HEK293T (cell line): ENCODE measurements at regions not wholly inside any gene's neighbourhood (a gene's known extent, or its start where the extent isn't known, plus 50 kb on each side); places are given as distances from the start of the nearest gene placed in this dataset.
"Not testable (repeated sequence)": the region's sequence is repeated elsewhere in the genome, so short reads cannot be mapped to it uniquely, and the experiment has no call there.

Source experiments
- CTCF ChIA-PET: fragments of 350-600 bp; formaldehyde crosslinking; extraction: SDS; loops from one replicate; lab custom pipeline; 2021; ENCODE audit warnings: antibody characterized with exemption, inconsistent platforms; lab: Yijun Ruan, JAX
- POLR2A ChIA-PET: fragments of 350-600 bp; formaldehyde crosslinking; extraction: SDS; loops from one replicate; lab custom pipeline; 2020; ENCODE audit warnings: antibody characterized with exemption, inconsistent platforms; lab: Yijun Ruan, JAX
- DNase-seq: peaks from one replicate; pipeline ENCODE4 v3.0.0; 2012; ENCODE audit warnings: mixed read lengths; ENCODE audit errors: extremely low spot score
- ARNT ChIP-seq: fragments of 450-650 bp; IDR thresholded peaks from 2 replicates; pipeline ENCODE4 v1.6.1; 2017; ENCODE audit warnings: mild to moderate bottlenecking
- BHLHE40 ChIP-seq: fragments of 450-650 bp; IDR thresholded peaks from 2 replicates; pipeline ENCODE4 v1.6.1; 2016; ENCODE audit warnings: mild to moderate bottlenecking, moderate library complexity, borderline replicate concordance
- CTBP1 ChIP-seq: fragments of 450-650 bp; IDR thresholded peaks from 2 replicates; pipeline ENCODE4 v1.6.1; 2016; ENCODE audit warnings: borderline replicate concordance
- ELF4 ChIP-seq: fragments of 450-650 bp; IDR thresholded peaks from 2 replicates; pipeline ENCODE4 v1.6.1; 2017; ENCODE audit warnings: antibody characterized with exemption
- FOXA1 ChIP-seq: fragments of 450-650 bp; IDR thresholded peaks from 2 replicates; pipeline ENCODE4 v1.6.1; 2016; ENCODE audit warnings: mild to moderate bottlenecking
- FOXK2 ChIP-seq: fragments of 450-650 bp; IDR thresholded peaks from 2 replicates; pipeline ENCODE4 v1.6.1; 2016; ENCODE audit warnings: mild to moderate bottlenecking
- FOXM1 ChIP-seq: fragments of 450-650 bp; IDR thresholded peaks from 2 replicates; pipeline ENCODE4 v1.6.1; 2017; ENCODE audit warnings: mild to moderate bottlenecking, borderline replicate concordance
- HDGF ChIP-seq: fragments of 450-650 bp; IDR thresholded peaks from 2 replicates; pipeline ENCODE4 v1.6.1; 2017; ENCODE audit warnings: antibody characterized with exemption, borderline replicate concordance
- L3MBTL2 ChIP-seq: fragments of 450-650 bp; conservative IDR thresholded peaks from 2 replicates; pipeline ENCODE4 v1.6.1; 2016; ENCODE audit warnings: mild to moderate bottlenecking
- LEF1 ChIP-seq: fragments of 450-650 bp; IDR thresholded peaks from 2 replicates; pipeline ENCODE4 v1.6.1; 2017; ENCODE audit warnings: mild to moderate bottlenecking, borderline replicate concordance
- NFRKB ChIP-seq: fragments of 450-650 bp; IDR thresholded peaks from 2 replicates; pipeline ENCODE4 v1.6.1; 2016; ENCODE audit warnings: mild to moderate bottlenecking, moderate library complexity
- SP1 ChIP-seq: fragments of 450-650 bp; IDR thresholded peaks from 2 replicates; pipeline ENCODE4 v1.6.1; 2017
- SUZ12 ChIP-seq: fragments of 450-650 bp; IDR thresholded peaks from 2 replicates; pipeline ENCODE4 v1.6.1; 2016; ENCODE audit warnings: mild to moderate bottlenecking
- TARDBP ChIP-seq: fragments of 450-650 bp; IDR thresholded peaks from 2 replicates; pipeline ENCODE4 v1.6.1; 2016
- ZNF384 ChIP-seq: fragments of 450-650 bp; IDR thresholded peaks from 2 replicates; pipeline ENCODE4 v1.6.1; 2016
- TF ChIP-seq, protein P1 (sequence below): fragments of 450-650 bp; IDR thresholded peaks from 2 replicates; pipeline ENCODE4 v1.6.1; 2016

DNA sequence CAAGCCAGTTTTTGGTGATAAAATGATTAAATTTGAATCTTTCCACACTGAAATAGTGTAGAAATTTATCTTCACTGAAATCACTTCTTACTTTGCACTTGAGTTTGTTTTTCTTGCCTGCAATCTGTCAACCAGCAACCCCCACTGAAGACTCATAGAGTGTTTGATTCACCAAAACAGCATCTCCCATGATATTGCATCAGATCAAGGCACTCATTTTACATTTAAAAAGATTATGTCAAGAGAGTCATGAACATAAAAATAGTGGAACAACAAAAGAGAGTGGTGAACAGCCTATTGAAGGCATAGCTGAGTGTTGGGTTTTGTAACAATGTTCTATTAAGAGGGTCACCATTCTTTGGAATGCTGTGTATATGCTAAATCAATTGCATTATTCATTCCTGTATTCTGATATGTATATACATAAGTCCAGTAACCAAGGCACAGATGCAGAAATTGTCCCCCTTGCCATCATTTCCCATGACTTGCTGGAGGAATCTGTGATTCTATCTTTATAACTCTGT, 1934.9 kb downstream of the ARAP2 start:
- POLR2A ChIA-PET, result no interaction called here
- no peak for DNase-seq
- CTCF ChIA-PET, result no interaction called here
- TF ChIP-seq ARNT, result no peak
- no peak for TF ChIP-seq SUZ12
- no peak for TF ChIP-seq FOXM1
- TF ChIP-seq SP1, result no peak
- TF ChIP-seq FOXK2, result no peak
- TF ChIP-seq HDGF, result no peak
- TF ChIP-seq, protein P1, sequence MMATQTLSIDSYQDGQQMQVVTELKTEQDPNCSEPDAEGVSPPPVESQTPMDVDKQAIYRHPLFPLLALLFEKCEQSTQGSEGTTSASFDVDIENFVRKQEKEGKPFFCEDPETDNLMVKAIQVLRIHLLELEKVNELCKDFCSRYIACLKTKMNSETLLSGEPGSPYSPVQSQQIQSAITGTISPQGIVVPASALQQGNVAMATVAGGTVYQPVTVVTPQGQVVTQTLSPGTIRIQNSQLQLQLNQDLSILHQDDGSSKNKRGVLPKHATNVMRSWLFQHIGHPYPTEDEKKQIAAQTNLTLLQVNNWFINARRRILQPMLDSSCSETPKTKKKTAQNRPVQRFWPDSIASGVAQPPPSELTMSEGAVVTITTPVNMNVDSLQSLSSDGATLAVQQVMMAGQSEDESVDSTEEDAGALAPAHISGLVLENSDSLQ, result no peak
- TF ChIP-seq L3MBTL2, result no peak
- TF ChIP-seq CTBP1, result no peak
- no peak for TF ChIP-seq NFRKB
- no peak for TF ChIP-seq LEF1
- TF ChIP-seq FOXA1, result no peak
- TF ChIP-seq TARDBP, result no peak
- TF ChIP-seq BHLHE40, result no peak
- no peak for TF ChIP-seq ZNF384
- TF ChIP-seq ELF4, result no peak

DNA sequence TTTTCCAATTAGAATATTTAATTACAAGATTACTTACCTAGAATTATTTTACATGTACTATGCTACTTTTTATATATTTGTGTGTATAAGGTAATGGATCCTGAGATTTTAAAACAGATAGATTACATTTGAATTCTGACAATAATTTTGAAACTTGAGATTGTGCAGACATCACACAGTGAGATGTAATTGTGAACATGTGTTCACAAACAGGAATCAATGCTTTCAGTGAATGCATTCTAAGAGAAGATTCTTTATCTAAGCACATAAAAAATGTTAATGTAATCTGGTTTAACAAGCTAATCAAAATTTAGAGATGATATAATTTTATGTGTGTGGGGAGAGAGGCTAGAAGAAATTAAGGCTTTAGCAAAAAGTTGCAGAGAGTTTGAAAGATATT, 1925.5 kb downstream of the ARAP2 start:
- POLR2A ChIA-PET, result no interaction called here
- CTCF ChIA-PET, result no interaction called here
- no peak for TF ChIP-seq L3MBTL2
- TF ChIP-seq ELF4, result no peak
- no peak for TF ChIP-seq SUZ12
- TF ChIP-seq FOXK2, result no peak
- TF ChIP-seq LEF1, result no peak
- no peak for TF ChIP-seq TARDBP
- no peak for DNase-seq

DNA sequence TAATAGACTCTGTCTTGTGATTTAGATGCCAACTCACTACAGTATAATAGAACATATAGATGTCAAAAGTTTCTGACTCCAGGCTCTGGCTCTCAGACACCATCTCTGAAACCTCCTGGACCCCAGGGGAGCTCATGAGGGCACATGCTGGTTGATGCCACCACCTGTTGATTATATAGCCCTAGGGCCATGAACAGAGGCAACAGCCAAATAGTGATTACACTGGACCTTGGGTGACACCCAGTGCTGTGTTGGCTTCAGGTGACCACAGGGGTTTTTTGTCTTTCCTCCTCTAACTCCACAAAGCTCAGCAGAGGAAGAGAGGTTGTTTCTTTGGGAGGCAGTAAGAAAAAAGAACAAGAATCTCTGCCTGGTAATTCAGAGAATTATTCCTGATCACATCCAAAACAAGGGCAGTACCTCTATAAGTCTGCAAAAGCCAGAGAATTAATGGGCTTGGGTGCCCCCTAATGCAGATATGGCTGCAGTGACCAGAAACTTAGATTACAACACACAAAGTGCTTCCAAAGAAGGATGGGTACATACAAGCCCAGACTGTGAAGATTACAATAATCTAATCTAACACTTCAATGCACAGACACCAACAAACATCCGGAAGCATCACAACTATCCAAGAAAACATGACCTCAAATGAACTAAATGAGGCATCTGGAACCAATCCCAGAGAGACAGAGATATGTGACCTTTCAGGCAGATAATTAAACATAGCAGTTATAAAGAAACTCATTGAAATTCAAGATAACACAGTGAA, 1920.6 kb downstream of the ARAP2 start:
- TF ChIP-seq ELF4, result no peak
- TF ChIP-seq BHLHE40, result no peak
- no peak for TF ChIP-seq HDGF
- no peak for TF ChIP-seq CTBP1
- TF ChIP-seq ZNF384, result no peak
- no peak for TF ChIP-seq FOXA1
- no peak for TF ChIP-seq SP1
- TF ChIP-seq FOXM1, result no peak
- TF ChIP-seq ARNT, result no peak
- no peak for TF ChIP-seq TARDBP
- no peak for TF ChIP-seq FOXK2
- no peak for TF ChIP-seq LEF1
- TF ChIP-seq, protein P1, result no peak
- TF ChIP-seq SUZ12, result no peak
- no peak for TF ChIP-seq L3MBTL2
- TF ChIP-seq NFRKB, result no peak
- DNase-seq, result no peak
- ChIA-PET CTCF (no interaction called here), POLR2A (no interaction called here)

DNA sequence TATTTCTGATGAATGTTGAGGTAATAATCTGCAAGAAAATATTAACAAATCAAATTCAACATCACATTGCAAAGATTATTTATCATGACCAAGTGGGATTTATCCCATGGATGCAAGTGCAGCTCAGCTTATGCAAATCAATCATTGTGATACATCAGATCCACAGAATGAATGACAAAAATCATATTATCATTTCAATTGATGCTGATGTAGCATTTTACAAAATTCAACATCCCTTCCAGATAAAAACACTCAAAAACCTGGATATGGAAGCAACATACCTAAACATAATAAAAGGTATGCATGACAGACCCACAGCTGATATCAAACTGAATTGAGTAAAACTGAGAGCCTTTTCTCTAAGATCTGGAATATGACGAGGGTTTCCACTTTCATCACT, 1915.4 kb downstream of the ARAP2 start:
- CTCF ChIA-PET, result no interaction called here
- POLR2A ChIA-PET, result no interaction called here
- no peak for DNase-seq
- TF ChIP-seq ARNT (no peak), TARDBP (no peak), CTBP1 (no peak), SUZ12 (no peak), BHLHE40 (no peak)

DNA sequence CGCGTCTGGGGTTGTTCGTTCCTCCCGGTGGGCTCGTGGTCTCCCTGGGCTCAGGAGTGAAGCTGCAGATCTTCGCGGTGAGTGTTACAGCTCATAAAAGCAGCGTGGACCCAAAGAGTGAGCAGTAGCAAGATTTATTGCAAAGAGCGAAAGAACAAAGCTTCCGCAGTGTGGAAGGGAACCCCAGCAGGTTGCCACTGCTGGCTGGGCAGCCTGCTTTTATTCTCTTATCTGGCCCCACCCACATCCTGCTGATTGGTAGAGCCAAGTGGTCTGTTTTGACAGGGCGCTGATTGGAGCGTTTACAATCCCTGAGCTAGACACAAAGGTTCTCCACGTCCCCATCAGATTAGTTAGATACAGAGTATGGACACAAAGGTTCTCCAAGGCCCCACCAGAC, 1909.2 kb downstream of the ARAP2 start:
- POLR2A ChIA-PET, DNase-seq, CTCF ChIA-PET: not testable (repeated sequence)

DNA sequence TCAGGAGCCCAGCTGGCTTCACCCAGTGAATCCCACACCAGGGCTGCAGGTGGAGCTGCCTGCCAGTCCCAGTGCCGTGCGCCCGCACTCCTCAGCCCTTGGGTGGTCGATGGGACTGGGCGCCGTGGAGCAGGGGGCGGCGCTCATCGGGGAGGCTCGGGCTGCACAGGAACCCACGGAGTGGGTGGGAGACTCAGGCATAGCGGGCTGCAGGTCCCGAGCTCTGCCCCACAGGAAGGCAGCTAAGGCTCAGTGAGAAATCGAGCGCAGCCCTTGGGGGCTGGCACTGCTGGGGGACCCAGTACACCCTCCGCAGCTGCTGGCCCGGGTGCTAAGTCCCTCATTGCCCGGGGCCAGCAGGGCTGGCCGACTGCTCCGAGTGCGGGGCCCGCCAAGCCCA, 1908.8 kb downstream of the ARAP2 start:
- DNase-seq, POLR2A ChIA-PET, CTCF ChIA-PET: not testable (repeated sequence)

DNA sequence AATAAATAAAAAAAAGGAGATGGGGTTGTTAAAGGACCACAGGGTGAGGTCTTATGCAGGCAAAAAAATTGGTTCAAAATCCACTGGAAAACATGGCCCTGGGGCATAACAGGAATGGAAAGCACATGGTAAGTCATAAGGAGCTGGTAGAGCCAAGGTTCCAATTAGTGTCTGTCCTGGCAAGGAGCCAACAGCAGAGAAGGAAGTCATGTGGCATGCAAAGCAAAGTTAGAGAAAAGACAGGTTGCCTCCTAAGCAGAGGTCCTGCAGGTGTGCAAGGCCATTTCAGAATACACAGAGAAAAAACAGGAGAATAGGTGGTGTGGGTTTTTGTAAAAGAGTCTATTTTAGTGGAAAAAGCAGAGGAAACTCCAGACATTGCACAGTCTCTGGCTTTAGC, 1881.7 kb downstream of the ARAP2 start:
- CTCF ChIA-PET, result no interaction called here
- DNase-seq, result no peak

More for the DNA sequence above, 1881.7 kb downstream of the ARAP2 start:
- TF ChIP-seq FOXM1, result no peak
- TF ChIP-seq, protein P1, result no peak
- no peak for TF ChIP-seq ARNT
- no peak for TF ChIP-seq ZNF384
- TF ChIP-seq LEF1, result no peak
- no peak for TF ChIP-seq FOXK2
- TF ChIP-seq CTBP1, result no peak
- TF ChIP-seq TARDBP, result no peak
- no peak for TF ChIP-seq SP1
- TF ChIP-seq HDGF, result no peak
- no peak for TF ChIP-seq BHLHE40
- no peak for TF ChIP-seq ELF4
- TF ChIP-seq SUZ12, result no peak
- TF ChIP-seq NFRKB, result no peak
- POLR2A ChIA-PET, result no interaction called here
